MCF 10A (cell line): ENCODE measurements at regions not wholly inside any gene's neighbourhood (a gene's known extent, or its start where the extent isn't known, plus 50 kb on each side); places are given as distances from the start of the nearest gene placed in this dataset.

Experiments used
- BruUV-seq: library from RNA; stranded (reverse); fragments of 400-500 nt; replicated peaks from 2 replicates; lab custom pipeline; 2021; lab: Mats Ljungman, UMichigan
- CTCF ChIA-PET: fragments of 300-600 bp; sonication (Branson Sonifier 250); formaldehyde crosslinking; extraction: SDS; loops from one replicate; lab custom pipeline; 2021; ENCODE audit warnings: antibody characterized with exemption, inconsistent platforms; lab: Yijun Ruan, JAX
- POLR2A ChIA-PET: fragments of 300-600, 350-650 bp; sonication (Branson Sonifier 250); formaldehyde crosslinking; extraction: SDS; loops from one replicate; lab custom pipeline; 2020; ENCODE audit warnings: antibody characterized with exemption, inconsistent platforms; lab: Yijun Ruan, JAX
- DNase-seq: peaks from one replicate; pipeline ENCODE4 v3.0.0-alpha.2; 2018; ENCODE audit not compliant: unreplicated experiment
- H3K27ac Mint-ChIP-seq: one replicate; pipeline ENCODE4 v1.8.0; 2022; ENCODE audit warnings: mild to moderate bottlenecking, low read depth, mixed read lengths; ENCODE audit not compliant: unreplicated experiment
- H3K27me3 Mint-ChIP-seq: one replicate; pipeline ENCODE4 v1.8.0; 2022; ENCODE audit warnings: mixed read lengths; ENCODE audit not compliant: insufficient read depth, unreplicated experiment
- H3K36me3 Mint-ChIP-seq: one replicate; pipeline ENCODE4 v1.8.0; 2022; ENCODE audit warnings: mild to moderate bottlenecking, moderate library complexity, mixed read lengths; ENCODE audit not compliant: insufficient read depth, unreplicated experiment
- H3K4me1 Mint-ChIP-seq: one replicate; pipeline ENCODE4 v1.8.0; 2022; ENCODE audit warnings: mixed read lengths; ENCODE audit not compliant: insufficient read depth, unreplicated experiment
- H3K4me3 Mint-ChIP-seq: one replicate; pipeline ENCODE4 v1.8.0; 2022; ENCODE audit warnings: mild to moderate bottlenecking, moderate library complexity, mixed read lengths; ENCODE audit not compliant: unreplicated experiment
- H3K9me3 Mint-ChIP-seq: one replicate; pipeline ENCODE4 v1.8.0; 2022; ENCODE audit warnings: mixed read lengths; ENCODE audit not compliant: unreplicated experiment
- intact Hi-C: fragments of 100-400 bp; cut with micrococcal nuclease; formaldehyde crosslinking; loops from 2 replicates; pipeline ENCODE4 v1.14.1; 2022
- TF ChIP-seq, protein P1 (sequence below): fragments of 200-600 bp; IDR thresholded peaks from one replicate; pipeline ENCODE4 v1.8.0; 2022; ENCODE audit warnings: antibody characterized with exemption, mild to moderate bottlenecking; ENCODE audit not compliant: unreplicated experiment

DNA sequence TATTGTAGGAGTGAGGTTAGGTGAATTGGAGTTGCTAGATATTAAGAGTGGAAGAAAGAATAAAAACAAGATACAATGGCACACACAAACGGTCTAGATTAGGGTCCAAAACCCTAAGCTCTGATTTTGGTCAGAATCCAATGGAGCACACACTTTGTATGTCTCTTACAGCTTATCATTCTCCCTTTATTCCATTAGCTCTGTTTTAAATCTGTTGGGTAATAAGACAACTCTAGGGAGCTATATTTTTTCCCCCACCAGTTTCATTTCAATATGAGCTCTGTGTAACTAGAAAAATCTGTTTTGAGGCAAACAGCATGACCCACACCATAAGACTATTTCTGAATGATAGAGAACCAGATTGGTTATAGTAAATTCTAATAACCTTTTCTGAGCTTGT, 465.6 kb downstream of the ADGRL2 start:
- ChIA-PET CTCF (interaction anchor here (0.7 to 0.9 kb wide), 3 partner anchors 79 to 1322 kb away, joined by 3 to 4 read pairs (median 3); no protein-coding TSS in a partner anchor), POLR2A (interaction anchor here (0.6 to 0.8 kb wide), 2 partner anchors 9 to 292 kb away, joined by 3 to 4 read pairs; no protein-coding TSS in a partner anchor)
- TF ChIP-seq, protein P1, sequence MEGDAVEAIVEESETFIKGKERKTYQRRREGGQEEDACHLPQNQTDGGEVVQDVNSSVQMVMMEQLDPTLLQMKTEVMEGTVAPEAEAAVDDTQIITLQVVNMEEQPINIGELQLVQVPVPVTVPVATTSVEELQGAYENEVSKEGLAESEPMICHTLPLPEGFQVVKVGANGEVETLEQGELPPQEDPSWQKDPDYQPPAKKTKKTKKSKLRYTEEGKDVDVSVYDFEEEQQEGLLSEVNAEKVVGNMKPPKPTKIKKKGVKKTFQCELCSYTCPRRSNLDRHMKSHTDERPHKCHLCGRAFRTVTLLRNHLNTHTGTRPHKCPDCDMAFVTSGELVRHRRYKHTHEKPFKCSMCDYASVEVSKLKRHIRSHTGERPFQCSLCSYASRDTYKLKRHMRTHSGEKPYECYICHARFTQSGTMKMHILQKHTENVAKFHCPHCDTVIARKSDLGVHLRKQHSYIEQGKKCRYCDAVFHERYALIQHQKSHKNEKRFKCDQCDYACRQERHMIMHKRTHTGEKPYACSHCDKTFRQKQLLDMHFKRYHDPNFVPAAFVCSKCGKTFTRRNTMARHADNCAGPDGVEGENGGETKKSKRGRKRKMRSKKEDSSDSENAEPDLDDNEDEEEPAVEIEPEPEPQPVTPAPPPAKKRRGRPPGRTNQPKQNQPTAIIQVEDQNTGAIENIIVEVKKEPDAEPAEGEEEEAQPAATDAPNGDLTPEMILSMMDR, result no peak
- BruUV-seq, result no TSS peak
- Mint-ChIP-seq H3K9me3 (no peaks in the 10 kb centered on the region), H3K4me1 (peaks cover 19% of the 10 kb centered on the region), H3K27ac (no peak overlapping the region), H3K36me3 (no peaks in the 10 kb centered on the region), H3K27me3 (no peaks in the 10 kb centered on the region), H3K4me3 (no peak overlapping the region)
- no peak for DNase-seq
- intact Hi-C loops, result no loop called here

GRCh38 chr1:82265436-82265835, 464.7 kb downstream of the ADGRL2 start:
- CTCF ChIA-PET, result interaction anchor here (0.7 to 1.2 kb wide), 2 partner anchors 21 to 158 kb away, joined by 3 read pairs; no protein-coding TSS in a partner anchor
- H3K27ac Mint-ChIP-seq, result no peak overlapping the region
- H3K36me3 Mint-ChIP-seq, result no peaks in the 10 kb centered on the region
- DNase-seq, result no peak
- H3K27me3 Mint-ChIP-seq, result no peaks in the 10 kb centered on the region
- intact Hi-C loops, result no loop called here
- no peak overlapping the region for H3K4me3 Mint-ChIP-seq
- TF ChIP-seq, protein P1, result no peak
- BruUV-seq, result no TSS peak
- no peaks in the 10 kb centered on the region for H3K9me3 Mint-ChIP-seq
- peaks cover 18% of the 10 kb centered on the region for H3K4me1 Mint-ChIP-seq
- POLR2A ChIA-PET, result interaction anchor here (0.7 kb wide), 1 partner anchor 202 kb away, joined by 3 read pairs; no protein-coding TSS in a partner anchor

- Mint-ChIP-seq H3K4me3 (no peak overlapping the region), H3K27ac (no peak overlapping the region), H3K27me3 (no peaks in the 10 kb centered on the region), H3K9me3 (no peaks in the 10 kb centered on the region), H3K4me1 (peaks cover 13% of the 10 kb centered on the region), H3K36me3 (no peaks in the 10 kb centered on the region)
- intact Hi-C loops, result no loop called here
- BruUV-seq, result no TSS peak
- TF ChIP-seq, protein P1, result no peak
- ChIA-PET POLR2A (interaction anchor here (0.7 kb wide), 1 partner anchor 29 kb away, joined by 3 read pairs; no protein-coding TSS in a partner anchor), CTCF (interaction anchor here (1.2 kb wide), 1 partner anchor 157 kb away, joined by 3 read pairs; no protein-coding TSS in a partner anchor)
- no peak for DNase-seq
Measured at GRCh38 chr1:82264802-82265201, 464.1 kb downstream of the ADGRL2 start.

DNA sequence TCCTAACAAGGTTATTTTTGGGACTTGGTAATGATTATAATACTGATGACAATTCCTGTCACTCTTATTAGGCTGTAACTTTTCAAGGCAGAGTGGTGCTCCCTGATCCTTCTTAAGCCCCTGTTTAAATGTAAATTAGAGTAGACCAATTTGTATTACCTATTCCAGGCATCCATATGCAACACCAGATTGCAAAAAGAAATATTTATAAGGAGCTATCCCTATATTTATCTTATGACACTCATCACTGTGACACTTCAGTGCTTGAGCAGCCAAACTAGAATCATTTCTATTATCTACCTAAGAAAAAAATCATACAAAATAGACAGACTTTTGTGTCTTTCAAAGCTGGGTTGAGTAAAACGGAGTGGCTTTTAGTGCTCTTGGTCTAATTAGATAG, 462.7 kb downstream of the ADGRL2 start:
- TF ChIP-seq, protein P1, result no peak
- DNase-seq, result no peak
- no peaks in the 10 kb centered on the region for H3K36me3 Mint-ChIP-seq
- intact Hi-C loops, result no loop called here
- H3K27ac Mint-ChIP-seq, result no peak overlapping the region
- POLR2A ChIA-PET, result no interaction called here
- no TSS peak for BruUV-seq
- CTCF ChIA-PET, result interaction anchor here (0.6 kb wide), 1 partner anchor 14 kb away, joined by 3 read pairs; no protein-coding TSS in a partner anchor
- H3K9me3 Mint-ChIP-seq, result no peaks in the 10 kb centered on the region
- no peak overlapping the region for H3K4me3 Mint-ChIP-seq
- H3K27me3 Mint-ChIP-seq, result no peaks in the 10 kb centered on the region
- peaks cover 5% of the 10 kb centered on the region for H3K4me1 Mint-ChIP-seq
